HL-60 (cell line): ENCODE measurements at regions not wholly inside any gene's neighbourhood (a gene's known extent, or its start where the extent isn't known, plus 50 kb on each side); places are given as distances from the start of the nearest gene placed in this dataset.

Source experiments
- CTCF ChIP-seq: IDR thresholded peaks from one replicate; pipeline ENCODE4 v1.5.1; 2011; ENCODE audit warnings: low read length, control low read depth, inconsistent platforms; ENCODE audit not compliant: insufficient read depth
- GABPA ChIP-seq: IDR thresholded peaks from 2 replicates; pipeline ENCODE4 v1.6.1; 2012; ENCODE audit warnings: low read depth
- POLR2AphosphoS5 ChIP-seq: IDR thresholded peaks from 2 replicates; pipeline ENCODE4 v1.6.1; 2012; ENCODE audit warnings: low read depth
- REST ChIP-seq: IDR thresholded peaks from 2 replicates; pipeline ENCODE4 v1.6.1; 2012; ENCODE audit warnings: low read depth; ENCODE audit not compliant: insufficient replicate concordance

GRCh38 chr7:33736521-33737221, 168.7 kb upstream of the BMPER start:
- TF ChIP-seq CTCF = no peak
- TF ChIP-seq POLR2AphosphoS5 = no peak
- no peak for TF ChIP-seq REST
- no peak for TF ChIP-seq GABPA
